ENCODE measurements at regions not wholly inside any gene's neighbourhood (a gene's known extent, or its start where the extent isn't known, plus 50 kb on each side); places are given as distances from the start of the nearest gene placed in this dataset.

DNA sequence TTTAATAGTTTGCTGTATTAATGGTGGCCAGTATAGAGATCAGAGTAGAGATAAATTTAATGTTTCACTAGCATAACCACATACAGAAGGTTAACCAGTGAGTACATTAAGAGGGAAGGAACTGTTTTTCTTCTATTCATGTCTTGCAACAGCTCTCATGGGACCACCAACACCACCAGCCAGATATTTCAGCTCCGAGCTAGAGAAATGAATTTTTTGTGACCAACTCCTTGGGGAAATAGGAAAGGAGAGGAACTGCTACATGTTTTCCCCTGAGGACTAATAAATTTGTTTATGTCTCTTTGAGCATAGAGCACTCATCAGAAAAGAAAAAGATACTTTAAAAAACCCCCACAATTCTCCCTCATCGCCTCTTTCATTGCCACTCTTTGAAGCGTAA is 247.5 kb downstream of the MBNL1 start:
- TF ChIP-seq, protein P1, sequence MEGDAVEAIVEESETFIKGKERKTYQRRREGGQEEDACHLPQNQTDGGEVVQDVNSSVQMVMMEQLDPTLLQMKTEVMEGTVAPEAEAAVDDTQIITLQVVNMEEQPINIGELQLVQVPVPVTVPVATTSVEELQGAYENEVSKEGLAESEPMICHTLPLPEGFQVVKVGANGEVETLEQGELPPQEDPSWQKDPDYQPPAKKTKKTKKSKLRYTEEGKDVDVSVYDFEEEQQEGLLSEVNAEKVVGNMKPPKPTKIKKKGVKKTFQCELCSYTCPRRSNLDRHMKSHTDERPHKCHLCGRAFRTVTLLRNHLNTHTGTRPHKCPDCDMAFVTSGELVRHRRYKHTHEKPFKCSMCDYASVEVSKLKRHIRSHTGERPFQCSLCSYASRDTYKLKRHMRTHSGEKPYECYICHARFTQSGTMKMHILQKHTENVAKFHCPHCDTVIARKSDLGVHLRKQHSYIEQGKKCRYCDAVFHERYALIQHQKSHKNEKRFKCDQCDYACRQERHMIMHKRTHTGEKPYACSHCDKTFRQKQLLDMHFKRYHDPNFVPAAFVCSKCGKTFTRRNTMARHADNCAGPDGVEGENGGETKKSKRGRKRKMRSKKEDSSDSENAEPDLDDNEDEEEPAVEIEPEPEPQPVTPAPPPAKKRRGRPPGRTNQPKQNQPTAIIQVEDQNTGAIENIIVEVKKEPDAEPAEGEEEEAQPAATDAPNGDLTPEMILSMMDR (IDR thresholded peaks at IDR 0.05; ENCODE audit: extremely low read depth, missing control alignments) = no peak
- DNase-seq (ENCODE audit: low spot score) = no peak

DNA sequence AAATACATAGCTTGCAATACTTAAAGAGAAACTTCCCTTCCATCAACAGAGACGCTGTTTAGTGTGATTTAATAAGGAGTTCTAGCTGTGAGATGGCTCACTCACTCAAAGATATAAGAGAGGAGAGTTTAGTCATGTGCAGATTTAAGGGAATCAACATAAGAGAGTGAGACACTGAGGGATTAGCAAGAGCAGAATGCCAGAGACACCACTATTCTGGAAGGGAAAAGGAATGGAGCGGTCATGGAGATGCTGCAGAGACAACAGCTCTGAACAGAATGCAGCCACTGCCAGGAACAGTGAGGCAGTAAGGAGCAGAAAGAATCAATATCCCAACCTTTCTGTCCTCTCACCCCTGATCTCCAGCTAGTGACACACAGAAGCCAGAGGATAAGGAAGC is 248.8 kb downstream of the MBNL1 start:
- no peak for DNase-seq (ENCODE audit: low spot score)
- TF ChIP-seq, protein P1 (IDR thresholded peaks at IDR 0.05; ENCODE audit: extremely low read depth, missing control alignments) = no peak

DNA sequence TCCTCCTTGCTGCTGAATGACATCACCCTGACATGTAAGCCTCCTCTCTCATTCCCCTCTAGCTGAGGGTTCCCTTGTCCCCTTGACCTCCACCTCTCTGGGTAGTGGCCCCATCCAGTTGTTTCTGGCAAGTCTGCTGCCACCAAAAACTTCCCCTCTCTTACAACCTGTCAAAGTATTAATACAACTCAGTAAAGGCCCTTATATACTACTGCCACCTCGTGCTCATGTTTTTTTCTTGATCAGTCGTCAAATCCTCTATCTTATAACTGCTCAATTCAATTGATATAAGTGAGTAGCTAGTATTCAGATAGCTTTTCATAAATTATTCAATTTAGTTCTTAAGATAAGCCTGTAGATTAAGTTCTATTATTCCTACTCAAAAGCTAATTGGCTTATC is 249.6 kb downstream of the MBNL1 start:
- DNase-seq (ENCODE audit: low spot score) = no peak
- TF ChIP-seq, protein P1 (IDR thresholded peaks at IDR 0.05; ENCODE audit: extremely low read depth, missing control alignments) = no peak

DNA sequence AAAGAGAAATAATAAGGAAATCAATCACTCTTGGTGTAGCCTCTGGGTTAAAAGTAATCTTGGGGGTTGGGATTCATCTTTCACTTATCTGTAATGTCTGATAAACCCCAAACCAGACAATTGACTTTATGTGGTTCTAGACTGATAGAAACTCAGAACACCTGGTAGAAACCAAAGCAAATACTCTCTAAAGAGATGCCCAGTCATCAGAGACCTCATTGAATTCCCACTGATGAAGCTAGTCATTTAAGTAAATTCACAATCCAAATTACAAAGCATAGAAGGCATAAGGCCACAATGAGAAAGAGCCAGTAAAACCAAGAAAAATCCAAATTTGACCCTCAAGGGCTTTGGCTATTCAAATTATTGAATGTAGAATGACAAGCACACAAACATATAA is 250.6 kb downstream of the MBNL1 start:
- TF ChIP-seq, protein P1 (IDR thresholded peaks at IDR 0.05; ENCODE audit: extremely low read depth, missing control alignments) = no peak
- DNase-seq (ENCODE audit: low spot score) = no peak

DNA sequence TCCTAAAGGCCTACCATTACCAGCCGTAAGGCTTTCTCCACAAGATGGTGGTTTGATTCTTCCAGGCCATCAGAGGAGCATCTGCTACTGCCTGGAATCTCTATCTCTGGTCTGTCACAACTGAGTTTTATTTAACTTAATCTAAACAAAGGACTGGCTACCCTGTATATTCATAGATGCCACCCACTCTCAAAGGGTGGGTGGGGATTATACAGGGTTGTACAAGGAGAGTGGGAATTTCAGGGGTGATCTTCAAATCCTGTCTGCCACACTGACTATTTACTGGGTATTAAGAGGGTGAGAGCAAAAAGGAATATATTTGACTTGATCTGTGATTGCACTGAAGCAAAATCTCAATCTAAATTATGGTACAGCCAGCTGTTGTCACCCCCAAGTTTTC is 253.3 kb downstream of the MBNL1 start:
- TF ChIP-seq, protein P1 (IDR thresholded peaks at IDR 0.05; ENCODE audit: extremely low read depth, missing control alignments) = no peak
- DNase-seq (ENCODE audit: low spot score) = no peak

DNA sequence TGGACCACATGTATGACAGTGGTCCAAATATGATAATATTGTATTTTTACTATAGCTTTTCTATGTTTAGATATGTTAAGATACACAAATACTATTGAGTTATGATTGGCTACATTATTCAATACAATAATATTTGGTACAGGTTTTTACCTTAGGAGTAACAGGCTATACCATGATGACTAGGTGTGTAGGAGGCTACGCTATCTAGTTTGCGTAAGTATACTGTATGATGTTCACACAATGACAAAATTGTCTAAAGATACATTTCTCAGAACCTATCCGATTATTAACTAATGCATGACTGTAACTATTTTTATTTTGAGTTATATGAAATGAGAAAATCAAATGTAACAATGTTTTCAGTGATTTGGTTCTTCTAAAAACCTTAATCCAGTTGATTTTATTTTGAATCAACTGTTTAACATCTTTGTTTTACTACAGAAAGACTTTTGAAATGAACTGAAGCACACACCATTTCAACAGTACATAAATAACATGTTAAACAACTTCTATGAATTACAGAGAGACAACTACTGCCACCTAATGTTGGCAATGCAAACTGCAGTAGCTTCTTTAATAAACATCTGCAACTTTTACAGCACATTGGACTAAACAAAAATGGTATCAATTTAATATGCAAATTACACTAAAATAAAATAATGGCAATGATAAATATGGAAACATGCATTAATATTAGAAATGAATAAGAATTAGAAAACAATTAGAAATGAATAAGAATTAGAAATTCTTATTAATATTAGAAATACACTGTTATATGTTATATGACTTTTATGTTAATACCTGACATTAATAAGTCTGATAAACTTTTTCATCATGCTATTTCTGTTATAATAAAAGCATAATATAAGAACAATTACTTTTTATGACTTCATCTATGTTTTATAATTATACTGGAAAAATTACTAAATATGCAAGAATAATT is 255.7 kb downstream of the MBNL1 start:
- peak; percentile 15 for DNase-seq (ENCODE audit: low spot score)

DNA sequence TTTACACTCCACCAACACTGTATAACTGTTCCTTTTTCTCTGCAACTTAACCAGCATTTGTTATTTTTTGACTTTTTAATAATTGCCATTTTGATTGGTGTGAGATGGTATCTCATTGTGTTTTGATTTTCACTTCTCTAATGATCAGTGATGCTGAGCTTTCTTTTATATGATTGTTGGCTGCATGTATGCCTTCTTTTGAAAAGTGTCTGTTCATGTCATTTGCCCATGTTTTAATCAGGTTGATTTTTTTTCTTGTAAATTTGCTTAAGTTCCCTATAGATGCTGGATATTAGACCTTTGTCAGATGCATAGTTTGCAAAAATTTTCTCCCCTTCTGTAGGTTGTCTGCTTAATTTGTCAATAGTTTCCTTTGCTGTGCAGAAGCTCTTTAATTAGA is 263.0 kb downstream of the MBNL1 start:
- TF ChIP-seq, protein P1 (IDR thresholded peaks at IDR 0.05; ENCODE audit: extremely low read depth, missing control alignments) = no peak
- DNase-seq (ENCODE audit: low spot score) = no peak

More for the DNA sequence above, 255.7 kb downstream of the MBNL1 start:
- TF ChIP-seq, protein P1 (IDR thresholded peaks at IDR 0.05; ENCODE audit: extremely low read depth, missing control alignments) = peak; percentile 53

Data from GM20000 (cell line).